Caco-2 (cell line): ENCODE measurements at regions not wholly inside any gene's neighbourhood (a gene's known extent, or its start where the extent isn't known, plus 50 kb on each side); places are given as distances from the start of the nearest gene placed in this dataset.

Experiments
- BruUV-seq: library from RNA; stranded (reverse); fragments of 400-500 nt; replicated peaks from 2 replicates; lab custom pipeline; 2021; lab: Mats Ljungman, UMichigan
- CTCF ChIA-PET: fragments of 300-600 bp; sonication (Branson Sonifier 250); formaldehyde crosslinking; loops from one replicate; lab custom pipeline; 2022; ENCODE audit warnings: antibody characterized with exemption; lab: Charles Lee
- POLR2A ChIA-PET: fragments of 300-600 bp; sonication (Branson Sonifier 250); formaldehyde crosslinking; loops from one replicate; lab custom pipeline; 2022; ENCODE audit warnings: antibody characterized with exemption; lab: Charles Lee
- DNase-seq, 2 experiments: peaks; one replicate each; pipeline versions ENCODE4 v3.0.0 to v3.0.0-alpha.2; 2020 to 2022
- H3K27me3 ChIP-seq: replicated peaks from 2 replicates; pipeline ENCODE4 v1.6.0; 2011; ENCODE audit warnings: low read length; ENCODE audit not compliant: control insufficient read depth, insufficient read depth
- H3K36me3 ChIP-seq: 2 replicates; pipeline ENCODE4 v1.5.1; 2011; ENCODE audit warnings: low read length; ENCODE audit not compliant: control insufficient read depth, insufficient read depth
- H3K4me1 ChIP-seq: fragments of 250-450 bp; sonication (Bioruptor Pico); 2 replicates; pipeline ENCODE4 v1.5.1; 2020; ENCODE audit warnings: mild to moderate bottlenecking
- H3K4me3 ChIP-seq: 2 replicates; pipeline ENCODE4 v1.5.1; 2011; ENCODE audit warnings: low read depth, mild to moderate bottlenecking, control low read depth, low read length
- H3K9me3 ChIP-seq: fragments of 250-450 bp; sonication (Bioruptor Pico); 2 replicates; pipeline ENCODE4 v1.5.1; 2020; ENCODE audit warnings: mild to moderate bottlenecking, moderate library complexity
- H3K27ac Mint-ChIP-seq: one replicate; pipeline ENCODE4 v1.8.0; 2022; ENCODE audit warnings: mixed read lengths; ENCODE audit not compliant: unreplicated experiment
- H3K27me3 Mint-ChIP-seq: one replicate; pipeline ENCODE4 v1.8.0; 2022; ENCODE audit warnings: mixed read lengths; ENCODE audit not compliant: insufficient read depth, unreplicated experiment
- H3K36me3 Mint-ChIP-seq: one replicate; pipeline ENCODE4 v1.8.0; 2022; ENCODE audit warnings: mild to moderate bottlenecking, mixed read lengths; ENCODE audit not compliant: insufficient read depth, unreplicated experiment
- H3K4me1 Mint-ChIP-seq: one replicate; pipeline ENCODE4 v1.8.0; 2022; ENCODE audit warnings: low read depth, mixed read lengths; ENCODE audit not compliant: unreplicated experiment
- H3K4me3 Mint-ChIP-seq: one replicate; pipeline ENCODE4 v1.8.0; 2022; ENCODE audit warnings: mild to moderate bottlenecking, moderate library complexity, mixed read lengths; ENCODE audit not compliant: unreplicated experiment
- H3K9me3 Mint-ChIP-seq: one replicate; pipeline ENCODE4 v1.8.0; 2022; ENCODE audit warnings: mixed read lengths; ENCODE audit not compliant: unreplicated experiment
- intact Hi-C: fragments of 100-400 bp; cut with micrococcal nuclease; formaldehyde crosslinking; loops from one replicate; pipeline ENCODE4 v1.10.0; 2022; ENCODE audit not compliant: unreplicated experiment
- TF ChIP-seq, protein P1 (sequence below), 2 experiments: fragments of 200-600 bp in 1 of 2; IDR thresholded peaks; 1 replicate in 1 of 2; 2 replicates in 1 of 2; pipeline versions ENCODE4 v1.5.1 to v1.8.0; 2011 to 2022; ENCODE audit warnings: antibody characterized with exemption in 1 of 2, control low read depth in 1 of 2, inconsistent platforms in 1 of 2, low read depth in 1 of 2, low read length in 1 of 2, mild to moderate bottlenecking in 1 of 2, moderate library complexity in 1 of 2; ENCODE audit not compliant: insufficient read depth in 1 of 2, severe bottlenecking in 1 of 2, unreplicated experiment in 1 of 2

DNA sequence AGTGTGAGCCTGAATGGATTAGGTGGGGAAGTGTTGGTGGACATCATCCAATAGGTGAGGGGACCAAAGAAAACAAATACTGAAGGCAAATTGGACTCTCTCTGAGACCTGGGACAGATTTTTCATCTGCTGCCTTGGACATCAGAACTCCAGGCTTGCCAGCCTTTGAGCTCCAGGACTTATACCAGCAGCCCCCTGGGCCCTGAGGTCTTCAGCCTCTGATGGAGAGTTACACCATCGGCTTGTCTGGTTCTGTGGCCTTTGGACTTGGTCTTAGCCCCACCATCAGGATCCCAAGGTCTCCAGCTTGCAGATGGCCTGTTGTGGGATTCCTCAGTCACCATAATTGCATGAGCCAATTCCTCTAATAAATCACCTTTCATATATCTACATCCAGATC is 80.8 kb upstream of the SLC8A3 start:
- CTCF ChIA-PET, result interaction anchor here (1.0 kb wide), 1 partner anchor 15 kb away, joined by 3 read pairs; no protein-coding TSS in a partner anchor
- Mint-ChIP-seq H3K9me3 (no peaks in the 10 kb centered on the region), H3K27ac (no peak overlapping the region), H3K4me3 (no peak overlapping the region), H3K4me1 (no peaks in the 10 kb centered on the region), H3K27me3 (peaks cover 4% of the 10 kb centered on the region), H3K36me3 (no peaks in the 10 kb centered on the region)
- no peak for DNase-seq
- Histone ChIP-seq H3K9me3 (no peaks in the 10 kb centered on the region), H3K4me1 (no peaks in the 10 kb centered on the region), H3K36me3 (no peaks in the 10 kb centered on the region), H3K4me3 (no peak overlapping the region), H3K27me3 (no peaks in the 10 kb centered on the region)
- TF ChIP-seq, protein P1, sequence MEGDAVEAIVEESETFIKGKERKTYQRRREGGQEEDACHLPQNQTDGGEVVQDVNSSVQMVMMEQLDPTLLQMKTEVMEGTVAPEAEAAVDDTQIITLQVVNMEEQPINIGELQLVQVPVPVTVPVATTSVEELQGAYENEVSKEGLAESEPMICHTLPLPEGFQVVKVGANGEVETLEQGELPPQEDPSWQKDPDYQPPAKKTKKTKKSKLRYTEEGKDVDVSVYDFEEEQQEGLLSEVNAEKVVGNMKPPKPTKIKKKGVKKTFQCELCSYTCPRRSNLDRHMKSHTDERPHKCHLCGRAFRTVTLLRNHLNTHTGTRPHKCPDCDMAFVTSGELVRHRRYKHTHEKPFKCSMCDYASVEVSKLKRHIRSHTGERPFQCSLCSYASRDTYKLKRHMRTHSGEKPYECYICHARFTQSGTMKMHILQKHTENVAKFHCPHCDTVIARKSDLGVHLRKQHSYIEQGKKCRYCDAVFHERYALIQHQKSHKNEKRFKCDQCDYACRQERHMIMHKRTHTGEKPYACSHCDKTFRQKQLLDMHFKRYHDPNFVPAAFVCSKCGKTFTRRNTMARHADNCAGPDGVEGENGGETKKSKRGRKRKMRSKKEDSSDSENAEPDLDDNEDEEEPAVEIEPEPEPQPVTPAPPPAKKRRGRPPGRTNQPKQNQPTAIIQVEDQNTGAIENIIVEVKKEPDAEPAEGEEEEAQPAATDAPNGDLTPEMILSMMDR (IDR thresholded peaks at IDR 0.05; ENCODE audit: insufficient read depth in 1 of 2, low read depth in 1 of 2, low read length in 1 of 2, severe bottlenecking in 1 of 2, unreplicated experiment in 1 of 2), result no peak
- BruUV-seq, result no TSS peak
- intact Hi-C loops, result no loop called here
- POLR2A ChIA-PET, result no interaction called here

DNA sequence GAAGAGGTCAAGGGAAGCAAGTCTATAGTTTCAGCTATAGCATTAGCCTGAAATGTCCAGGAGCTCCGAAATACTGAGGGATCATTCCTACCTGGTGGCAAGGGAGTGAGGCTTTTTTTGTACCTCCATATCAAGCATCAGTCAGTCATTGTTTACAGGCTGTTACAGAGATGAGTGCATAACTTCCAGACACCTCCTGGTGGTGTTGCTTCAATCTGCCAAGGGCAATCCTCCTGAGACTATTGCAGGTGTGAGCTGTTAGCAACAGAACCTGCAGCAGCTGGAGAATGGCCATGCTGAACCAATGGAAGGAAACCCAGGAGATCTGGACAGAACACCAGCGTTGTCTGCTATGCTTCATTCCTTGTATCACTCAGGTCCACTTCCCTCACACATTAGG is 80.0 kb upstream of the SLC8A3 start:
- no peaks in the 10 kb centered on the region for H3K27me3 ChIP-seq
- H3K27me3 Mint-ChIP-seq, result peaks cover 4% of the 10 kb centered on the region
- no peaks in the 10 kb centered on the region for H3K36me3 ChIP-seq
- H3K9me3 Mint-ChIP-seq, result no peaks in the 10 kb centered on the region
- intact Hi-C loops, result no loop called here
- H3K4me1 ChIP-seq, result no peaks in the 10 kb centered on the region
- no peaks in the 10 kb centered on the region for H3K9me3 ChIP-seq
- H3K4me1 Mint-ChIP-seq, result no peaks in the 10 kb centered on the region
- no peak overlapping the region for H3K4me3 Mint-ChIP-seq
- TF ChIP-seq, protein P1 (IDR thresholded peaks at IDR 0.05; ENCODE audit: insufficient read depth in 1 of 2, low read depth in 1 of 2, low read length in 1 of 2, severe bottlenecking in 1 of 2, unreplicated experiment in 1 of 2), result peak in 1 of 2 experiments; percentile 1
- no peak overlapping the region for H3K4me3 ChIP-seq
- H3K27ac Mint-ChIP-seq, result no peak overlapping the region
- ChIA-PET CTCF (interaction anchor here (1.0 kb wide), 1 partner anchor 14 kb away, joined by 3 read pairs; no protein-coding TSS in a partner anchor), POLR2A (no interaction called here)
- no peaks in the 10 kb centered on the region for H3K36me3 Mint-ChIP-seq
- no TSS peak for BruUV-seq
- peak in 1 of 2 experiments; percentile 5 for DNase-seq

DNA sequence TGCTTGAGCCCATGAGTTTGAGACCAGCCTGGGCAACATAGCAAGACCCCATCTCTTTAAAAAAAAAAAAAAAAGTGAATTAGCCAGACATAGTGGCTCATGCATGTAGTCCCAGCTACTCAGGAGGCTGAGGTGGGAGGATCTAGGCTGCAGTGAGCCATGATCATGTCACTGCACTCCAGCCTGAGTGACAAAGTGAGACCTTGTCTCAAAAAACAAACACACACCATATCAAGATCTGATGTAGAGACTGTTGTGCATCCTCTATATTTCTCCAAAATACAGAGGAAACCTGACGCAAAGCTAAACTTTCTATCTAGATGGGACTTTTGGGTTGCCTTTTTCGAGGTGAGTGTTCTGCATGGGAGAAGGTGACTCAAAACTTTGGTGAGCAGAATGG is 77.4 kb upstream of the SLC8A3 start:
- H3K36me3 Mint-ChIP-seq, result no peaks in the 10 kb centered on the region
- Histone ChIP-seq H3K4me3 (no peak overlapping the region), H3K27me3 (no peaks in the 10 kb centered on the region), H3K4me1 (no peaks in the 10 kb centered on the region), H3K36me3 (no peaks in the 10 kb centered on the region), H3K9me3 (no peaks in the 10 kb centered on the region)
- ChIA-PET CTCF (no interaction called here), POLR2A (no interaction called here)
- DNase-seq, result no peak
- BruUV-seq, result no TSS peak
- H3K4me3 Mint-ChIP-seq, result no peak overlapping the region
- intact Hi-C loops, result no loop called here
- TF ChIP-seq, protein P1 (IDR thresholded peaks at IDR 0.05; ENCODE audit: insufficient read depth in 1 of 2, low read depth in 1 of 2, low read length in 1 of 2, severe bottlenecking in 1 of 2, unreplicated experiment in 1 of 2), result no peak
- H3K27ac Mint-ChIP-seq, result no peak overlapping the region
- H3K9me3 Mint-ChIP-seq, result no peaks in the 10 kb centered on the region
- peaks cover 4% of the 10 kb centered on the region for H3K27me3 Mint-ChIP-seq
- H3K4me1 Mint-ChIP-seq, result no peaks in the 10 kb centered on the region
